ENCODE measurements at regions not wholly inside any gene's neighbourhood (a gene's known extent, or its start where the extent isn't known, plus 50 kb on each side); places are given as distances from the start of the nearest gene placed in this dataset.

GRCh38 chr17:5809580-5810188 lies 225.4 kb upstream of the NLRP1 start:
- no peaks in the 10 kb centered on the region for H3K36me3 ChIP-seq (ENCODE audit: control insufficient read depth, low read length)
- H3F3A ChIP-seq (ENCODE audit: control insufficient read depth, insufficient read depth): no peaks in the 10 kb centered on the region
- no peak overlapping the region for H3K27ac ChIP-seq (ENCODE audit: low read depth, low read length)
- no peak overlapping the region for H3K4me3 ChIP-seq (ENCODE audit: low read length)
- H3K4me2 ChIP-seq (ENCODE audit: low read length): no peak overlapping the region
- H3K27me3 ChIP-seq (ENCODE audit: control insufficient read depth, low read length): no peaks in the 10 kb centered on the region
- no peaks in the 10 kb centered on the region for H3K9me2 ChIP-seq (replicated peaks; ENCODE audit: control insufficient read depth, low read length)
- TF ChIP-seq CTCF (IDR thresholded peaks at IDR 0.05; ENCODE audit: low read depth, low read length, poor library complexity, severe bottlenecking) (no peak), EZH2phosphoT487 (IDR thresholded peaks at IDR 0.05; ENCODE audit: borderline replicate concordance, low read length) (no peak)
- no peaks in the 10 kb centered on the region for H3K4me1 ChIP-seq (ENCODE audit: control insufficient read depth, low read length)
- H3K79me2 ChIP-seq (ENCODE audit: control insufficient read depth, low read length): no peaks in the 10 kb centered on the region
- H4K20me1 ChIP-seq (ENCODE audit: control insufficient read depth, insufficient read depth, low read depth, low read length): no peaks in the 10 kb centered on the region
- H3K9me3 ChIP-seq (ENCODE audit: control insufficient read depth, insufficient read depth, low read length): peaks cover 6% of the 10 kb centered on the region; the same call in 1 of the 2 replicates

GRCh38 chr17:5812590-5812989 lies 228.3 kb upstream of the NLRP1 start:
- no peaks in the 10 kb centered on the region for H3K9me2 ChIP-seq (replicated peaks; ENCODE audit: control insufficient read depth, low read length)
- H3K27ac ChIP-seq (ENCODE audit: low read depth, low read length): no peak overlapping the region
- H3K4me2 ChIP-seq (ENCODE audit: low read length): no peak overlapping the region
- no peaks in the 10 kb centered on the region for H3F3A ChIP-seq (ENCODE audit: control insufficient read depth, insufficient read depth)
- H3K9me3 ChIP-seq (ENCODE audit: control insufficient read depth, insufficient read depth, low read length): peaks cover 6% of the 10 kb centered on the region; the same call in 1 of the 2 replicates
- TF ChIP-seq EZH2phosphoT487 (IDR thresholded peaks at IDR 0.05; ENCODE audit: borderline replicate concordance, low read length) (no peak), CTCF (IDR thresholded peaks at IDR 0.05; ENCODE audit: low read depth, low read length, poor library complexity, severe bottlenecking) (no peak)
- H3K27me3 ChIP-seq (ENCODE audit: control insufficient read depth, low read length): no peaks in the 10 kb centered on the region
- H3K79me2 ChIP-seq (ENCODE audit: control insufficient read depth, low read length): no peaks in the 10 kb centered on the region
- no peak overlapping the region for H3K4me3 ChIP-seq (ENCODE audit: low read length)
- H4K20me1 ChIP-seq (ENCODE audit: control insufficient read depth, insufficient read depth, low read depth, low read length): no peaks in the 10 kb centered on the region
- H3K36me3 ChIP-seq (ENCODE audit: control insufficient read depth, low read length): no peaks in the 10 kb centered on the region
- H3K4me1 ChIP-seq (ENCODE audit: control insufficient read depth, low read length): no peaks in the 10 kb centered on the region

GRCh38 chr17:5813357-5813756 lies 229.0 kb upstream of the NLRP1 start:
- Histone ChIP-seq H3K4me2 (ENCODE audit: low read length) (no peak overlapping the region), H3K4me1 (ENCODE audit: control insufficient read depth, low read length) (no peaks in the 10 kb centered on the region), H3K4me3 (ENCODE audit: low read length) (no peak overlapping the region), H3F3A (ENCODE audit: control insufficient read depth, insufficient read depth) (no peaks in the 10 kb centered on the region), H3K9me3 (ENCODE audit: control insufficient read depth, insufficient read depth, low read length) (0 out of 2 replicates have a peak, but pooled peaks cover 6% of the 10 kb centered on the region), H3K36me3 (ENCODE audit: control insufficient read depth, low read length) (no peaks in the 10 kb centered on the region), H3K9me2 (replicated peaks; ENCODE audit: control insufficient read depth, low read length) (no peaks in the 10 kb centered on the region), H4K20me1 (ENCODE audit: control insufficient read depth, insufficient read depth, low read depth, low read length) (no peaks in the 10 kb centered on the region), H3K79me2 (ENCODE audit: control insufficient read depth, low read length) (no peaks in the 10 kb centered on the region), H3K27me3 (ENCODE audit: control insufficient read depth, low read length) (no peaks in the 10 kb centered on the region), H3K27ac (ENCODE audit: low read depth, low read length) (no peak overlapping the region)
- TF ChIP-seq EZH2phosphoT487 (IDR thresholded peaks at IDR 0.05; ENCODE audit: borderline replicate concordance, low read length): no peak
- TF ChIP-seq CTCF (IDR thresholded peaks at IDR 0.05; ENCODE audit: low read depth, low read length, poor library complexity, severe bottlenecking): no peak
